GM19025 (cell line): ENCODE measurements at regions not wholly inside any gene's neighbourhood (a gene's known extent, or its start where the extent isn't known, plus 50 kb on each side); places are given as distances from the start of the nearest gene placed in this dataset.
"Not testable (repeated sequence)": the region's sequence is repeated elsewhere in the genome, so short reads cannot be mapped to it uniquely, and the experiment has no call there.

Experiments used
- ATAC-seq: cut with Tn5 transposase; IDR thresholded peaks from one replicate; pipeline ENCODE4 v1.9.1; 2021; ENCODE audit warnings: mild to moderate bottlenecking, low read depth, moderate library complexity; ENCODE audit not compliant: unreplicated experiment

- no peak for ATAC-seq
Measured at GRCh38 chr7:94301024-94301586, 93.6 kb upstream of the COL1A2 start.

GRCh38 chr7:94303118-94303517 is 91.6 kb upstream of the COL1A2 start:
- no peak for ATAC-seq

GRCh38 chr7:94303695-94304094 is 91.0 kb upstream of the COL1A2 start:
- no peak for ATAC-seq

GRCh38 chr7:94304878-94305277 is 89.8 kb upstream of the COL1A2 start:
- ATAC-seq: no peak

- ATAC-seq: no peak
Measured at GRCh38 chr7:94305836-94306235, 88.9 kb upstream of the COL1A2 start.

- ATAC-seq: no peak
Measured at GRCh38 chr7:94307399-94308048, 87.2 kb upstream of the COL1A2 start.

GRCh38 chr7:94311515-94311914 is 83.2 kb upstream of the COL1A2 start:
- ATAC-seq: no peak

- ATAC-seq: no peak
Measured at GRCh38 chr7:94313926-94314325, 80.8 kb upstream of the COL1A2 start.

GRCh38 chr7:94314413-94315410 is 80.0 kb upstream of the COL1A2 start:
- no peak for ATAC-seq

GRCh38 chr7:94321138-94321537 is 73.6 kb upstream of the COL1A2 start:
- not testable (repeated sequence) for ATAC-seq

- no peak for ATAC-seq
Measured at GRCh38 chr7:94323844-94324243, 70.9 kb upstream of the COL1A2 start.

- ATAC-seq: no peak
Measured at GRCh38 chr7:94324380-94325121, 70.1 kb upstream of the COL1A2 start.

- ATAC-seq: no peak
Measured at GRCh38 chr7:94325122-94325475, 69.6 kb upstream of the COL1A2 start.

GRCh38 chr7:94330269-94331020 is 64.2 kb upstream of the COL1A2 start:
- no peak for ATAC-seq

- ATAC-seq: no peak
Measured at GRCh38 chr7:94332571-94332970, 62.1 kb upstream of the COL1A2 start.

GRCh38 chr7:94333810-94334209 is 60.9 kb upstream of the COL1A2 start:
- ATAC-seq: no peak

GRCh38 chr7:94335586-94335985 is 59.1 kb upstream of the COL1A2 start:
- no peak for ATAC-seq

- no peak for ATAC-seq
Measured at GRCh38 chr7:94336009-94336408, 58.7 kb upstream of the COL1A2 start.

GRCh38 chr7:94338921-94339371 is 55.7 kb upstream of the COL1A2 start:
- ATAC-seq: no peak

GRCh38 chr7:94344826-94345225 is 49.9 kb upstream of the COL1A2 start:
- no peak for ATAC-seq
